ENCODE measurements at regions not wholly inside any gene's neighbourhood (a gene's known extent, or its start where the extent isn't known, plus 50 kb on each side); places are given as distances from the start of the nearest gene placed in this dataset.

DNA sequence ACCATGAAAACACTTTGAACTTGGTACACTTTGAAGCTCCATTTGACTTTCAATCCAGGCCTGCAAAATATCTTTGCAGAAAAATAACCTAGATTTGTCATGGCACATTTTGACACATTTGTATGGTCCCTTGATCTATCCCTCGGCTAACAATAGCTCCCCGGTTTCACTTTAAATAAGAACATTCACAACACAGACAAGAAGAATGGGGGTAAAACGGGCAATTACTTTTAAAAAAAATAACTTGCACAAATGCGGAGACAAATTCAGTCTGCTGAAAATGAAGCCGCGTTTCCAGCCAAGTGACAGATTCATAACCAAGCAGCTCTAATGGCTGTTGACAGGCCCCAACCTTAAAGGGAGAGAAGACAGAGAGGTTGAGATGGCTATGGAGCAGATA, 218.2 kb downstream of the NPHP4 start:
- Histone ChIP-seq H3K9ac (ENCODE audit: low read length) (no peak overlapping the region), H3K27ac (ENCODE audit: low read depth, low read length) (no peak overlapping the region), H3K4me2 (ENCODE audit: low read length) (no peak overlapping the region), H4K20me1 (ENCODE audit: insufficient read depth) (no peaks in the 10 kb centered on the region), H3K79me2 (ENCODE audit: insufficient read depth, low read length) (no peaks in the 10 kb centered on the region), H2AFZ (ENCODE audit: low read depth, low read length, poor library complexity, severe bottlenecking) (no peak overlapping the region), H3K4me3 (replicated peaks in 1 of 2; ENCODE audit: low read depth in 1 of 2, low read length in 2 of 2) (no peak overlapping the region), H3K4me1 (ENCODE audit: control insufficient read depth in 1 of 2, insufficient read depth in 2 of 2, low read length in 2 of 2) (no peaks in the 10 kb centered on the region), H3K9me2 (ENCODE audit: insufficient read depth) (no peaks in the 10 kb centered on the region), H3K27me3 (ENCODE audit: insufficient read depth, low read length) (peaks cover 5% of the 10 kb centered on the region; the same call in 1 of the 2 replicates), H3K36me3 (ENCODE audit: control insufficient read depth in 1 of 2, insufficient read depth in 2 of 2, low read length in 2 of 2) (no peaks in the 10 kb centered on the region), H3K9me3 (ENCODE audit: control insufficient read depth in 1 of 2, insufficient read depth in 1 of 2, low read depth in 1 of 2, low read length in 2 of 2) (no peaks in the 10 kb centered on the region)
- intact Hi-C loops (cut with micrococcal nuclease), result no loop called here
- ChIA-PET CTCF (interaction anchor here (1.2 kb wide), 1 partner anchor 29 kb away, joined by 3 read pairs; no protein-coding TSS in a partner anchor), RAD21 (ENCODE audit: low non-redundant PET in 1 of 2, low total read pairs in 2 of 2, uncharacterized antibody in 2 of 2, unreplicated experiment in 2 of 2) (no interaction called here), POLR2A (no interaction called here)
- ATAC-seq (no peak), DNase-seq (ENCODE audit: low read depth, low spot score) (no peak)
- TF ChIP-seq, protein P1, sequence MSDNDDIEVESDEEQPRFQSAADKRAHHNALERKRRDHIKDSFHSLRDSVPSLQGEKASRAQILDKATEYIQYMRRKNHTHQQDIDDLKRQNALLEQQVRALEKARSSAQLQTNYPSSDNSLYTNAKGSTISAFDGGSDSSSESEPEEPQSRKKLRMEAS (IDR thresholded peaks at IDR 0.05), result no peak
- no peak for TF ChIP-seq POLR2A (IDR thresholded peaks at IDR 0.05; ENCODE audit: borderline replicate concordance, extremely low read depth, insufficient read depth, insufficient read length)
- TF ChIP-seq TCF7L2 (IDR thresholded peaks at IDR 0.05; ENCODE audit: borderline replicate concordance, extremely low read depth, insufficient read depth, insufficient read length), result no peak
- TF ChIP-seq EGR1 (IDR thresholded peaks at IDR 0.05; ENCODE audit: low read depth), result no peak
- TF ChIP-seq RAD21 (IDR thresholded peaks at IDR 0.05; ENCODE audit: low read depth), result no peak
- no peak for TF ChIP-seq YY1 (IDR thresholded peaks at IDR 0.05; ENCODE audit: extremely low read depth, insufficient replicate concordance, low read depth, low read length)
- no peak for TF ChIP-seq CEBPB (IDR thresholded peaks at IDR 0.05; ENCODE audit: low read depth)
- BruUV-seq (replicated peaks), result no TSS peak

- Histone ChIP-seq H3K4me2 (ENCODE audit: low read length) (no peak overlapping the region), H3K27me3 (ENCODE audit: insufficient read depth, low read length) (peaks cover 9% of the 10 kb centered on the region; the same call in 1 of the 2 replicates), H3K9me3 (ENCODE audit: control insufficient read depth in 1 of 2, insufficient read depth in 1 of 2, low read depth in 1 of 2, low read length in 2 of 2) (no peaks in the 10 kb centered on the region), H3K9me2 (ENCODE audit: insufficient read depth) (no peaks in the 10 kb centered on the region), H3K9ac (ENCODE audit: low read length) (no peak overlapping the region), H2AFZ (ENCODE audit: low read depth, low read length, poor library complexity, severe bottlenecking) (no peak overlapping the region), H3K4me1 (ENCODE audit: control insufficient read depth in 1 of 2, insufficient read depth in 2 of 2, low read length in 2 of 2) (no peaks in the 10 kb centered on the region), H4K20me1 (ENCODE audit: insufficient read depth) (no peaks in the 10 kb centered on the region), H3K27ac (ENCODE audit: low read depth, low read length) (no peak overlapping the region), H3K36me3 (ENCODE audit: control insufficient read depth in 1 of 2, insufficient read depth in 2 of 2, low read length in 2 of 2) (no peaks in the 10 kb centered on the region), H3K4me3 (replicated peaks in 1 of 2; ENCODE audit: low read depth in 1 of 2, low read length in 2 of 2) (no peak overlapping the region), H3K79me2 (ENCODE audit: insufficient read depth, low read length) (no peaks in the 10 kb centered on the region)
- ChIA-PET POLR2A (no interaction called here), RAD21 (ENCODE audit: low non-redundant PET in 1 of 2, low total read pairs in 2 of 2, uncharacterized antibody in 2 of 2, unreplicated experiment in 2 of 2) (no interaction called here), CTCF (no interaction called here)
- DNase-seq (ENCODE audit: low read depth, low spot score) (no peak), ATAC-seq (no peak)
- BruUV-seq (replicated peaks), result no TSS peak
- intact Hi-C loops (cut with micrococcal nuclease), result no loop called here
- no peak for TF ChIP-seq CTCF (IDR thresholded peaks at IDR 0.05 in 2 of 3, conservative IDR thresholded peaks at IDR 0.05 in 1 of 3; ENCODE audit: borderline replicate concordance in 1 of 3, insufficient read depth in 1 of 3, low read depth in 2 of 3, low read length in 2 of 3)
- TF ChIP-seq ZFX (IDR thresholded peaks at IDR 0.05), result no peak
- TF ChIP-seq RAD21 (IDR thresholded peaks at IDR 0.05; ENCODE audit: low read depth), result no peak
- no peak for TF ChIP-seq SIN3A (IDR thresholded peaks at IDR 0.05; ENCODE audit: low read depth)
- TF ChIP-seq CEBPB (IDR thresholded peaks at IDR 0.05; ENCODE audit: low read depth), result no peak
- TF ChIP-seq POLR2A (IDR thresholded peaks at IDR 0.05; ENCODE audit: borderline replicate concordance, extremely low read depth, insufficient read depth, insufficient read length), result no peak
- no peak for TF ChIP-seq EZH2phosphoT487 (IDR thresholded peaks at IDR 0.05; ENCODE audit: borderline replicate concordance)
- TF ChIP-seq ELF1 (IDR thresholded peaks at IDR 0.05; ENCODE audit: borderline replicate concordance, low read depth), result no peak
- no peak for TF ChIP-seq EGR1 (IDR thresholded peaks at IDR 0.05; ENCODE audit: low read depth)
- no peak for TF ChIP-seq YY1 (IDR thresholded peaks at IDR 0.05; ENCODE audit: extremely low read depth, insufficient replicate concordance, low read depth, low read length)
- TF ChIP-seq ZNF274 (IDR thresholded peaks at IDR 0.05; ENCODE audit: low read depth, low read length), result no peak
- TF ChIP-seq ZBTB33 (IDR thresholded peaks at IDR 0.05; ENCODE audit: extremely low read depth, insufficient replicate concordance, low read length), result no peak
- no peak for TF ChIP-seq TCF7L2 (IDR thresholded peaks at IDR 0.05; ENCODE audit: borderline replicate concordance, extremely low read depth, insufficient read depth, insufficient read length)
- no peak for TF ChIP-seq POLR2AphosphoS5 (IDR thresholded peaks at IDR 0.05; ENCODE audit: low read depth, low read length)
- TF ChIP-seq JUND (IDR thresholded peaks at IDR 0.05), result no peak
- no peak for TF ChIP-seq SRF (IDR thresholded peaks at IDR 0.05; ENCODE audit: low read depth)
Measured at GRCh38 chr1:5771788-5772187, 220.4 kb downstream of the NPHP4 start.

Data from HCT116 (cell line).